Nephron (organoid): ENCODE measurements at regions not wholly inside any gene's neighbourhood (a gene's known extent, or its start where the extent isn't known, plus 50 kb on each side); places are given as distances from the start of the nearest gene placed in this dataset.

ENCODE experiments used
- H3K27ac Mint-ChIP-seq, 3 experiments: 2 replicates each; pipeline ENCODE4 v1.8.0; 2020; ENCODE audit warnings: mixed read lengths in 3 of 3, mild to moderate bottlenecking in 2 of 3, moderate library complexity in 1 of 3
- H3K27me3 Mint-ChIP-seq: 2 replicates; pipeline ENCODE4 v1.8.0; 2021; ENCODE audit warnings: low read depth, mild to moderate bottlenecking, moderate library complexity, mixed read lengths
- H3K36me3 Mint-ChIP-seq: 2 replicates; pipeline ENCODE4 v1.8.0; 2020; ENCODE audit warnings: low read depth, mixed read lengths
- H3K4me1 Mint-ChIP-seq: 2 replicates; pipeline ENCODE4 v1.8.0; 2020; ENCODE audit warnings: mixed read lengths
- H3K4me3 Mint-ChIP-seq, 3 experiments: 2 replicates each; pipeline ENCODE4 v1.8.0; 2020; ENCODE audit warnings: mild to moderate bottlenecking in 3 of 3, mixed read lengths in 3 of 3, moderate library complexity in 2 of 3
- H3K9me3 Mint-ChIP-seq: 2 replicates; pipeline ENCODE4 v1.8.0; 2020; ENCODE audit warnings: mixed read lengths
- CTCF ChIP-seq, 3 experiments: fragments of 200-600 bp; sonication (generic); IDR thresholded peaks; one replicate each; pipeline ENCODE4 v1.5.0; 2021; ENCODE audit warnings: antibody characterized with exemption in 3 of 3; ENCODE audit not compliant: unreplicated experiment in 3 of 3

DNA sequence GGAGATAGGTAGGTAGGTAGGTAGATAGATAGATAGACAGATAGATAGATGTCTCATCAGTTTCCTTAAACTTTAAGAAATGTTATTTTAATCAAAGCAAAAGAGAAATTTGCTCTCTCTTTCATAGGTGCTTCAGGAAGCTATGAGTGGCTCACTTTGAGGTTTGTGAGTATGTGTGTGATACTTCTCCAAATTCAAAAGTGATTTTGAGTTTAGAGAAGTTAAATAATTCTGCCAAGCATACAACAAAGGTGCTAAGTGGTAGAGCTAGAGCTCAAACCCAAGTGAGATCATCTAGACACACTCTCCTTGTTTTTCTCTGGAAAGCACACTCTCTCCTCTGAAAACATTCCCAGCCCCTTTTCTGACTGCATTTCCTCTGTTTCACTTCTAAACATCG lies 156.2 kb downstream of the EDN1 start:
- TF ChIP-seq CTCF (IDR thresholded peaks at IDR 0.05; ENCODE audit: unreplicated experiment in 3 of 3) = no peak
- H3K27ac Mint-ChIP-seq = no peak overlapping the region
- H3K4me3 Mint-ChIP-seq = no peak overlapping the region
- H3K27me3 Mint-ChIP-seq = no peaks in the 10 kb centered on the region
- H3K9me3 Mint-ChIP-seq = peaks cover 4% of the 10 kb centered on the region
- no peaks in the 10 kb centered on the region for H3K36me3 Mint-ChIP-seq
- no peaks in the 10 kb centered on the region for H3K4me1 Mint-ChIP-seq

DNA sequence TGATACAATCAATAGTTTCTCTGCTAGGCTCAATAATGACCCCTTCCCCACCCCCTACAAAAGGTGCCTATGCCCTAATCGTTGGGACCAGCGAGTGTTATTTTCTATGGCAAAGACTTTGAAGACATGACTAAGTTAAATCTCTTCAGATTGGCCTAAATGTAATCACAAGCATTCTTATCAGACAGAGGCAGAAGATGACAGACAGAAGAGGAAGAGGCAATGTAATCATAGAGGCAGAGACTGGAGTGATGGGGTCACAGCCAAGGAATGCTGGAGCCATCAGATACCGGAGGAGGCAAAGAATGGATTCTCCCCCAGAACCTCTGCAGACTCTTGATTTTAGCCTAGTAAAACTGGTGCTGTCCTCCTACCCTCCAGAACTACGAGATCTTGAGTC lies 159.3 kb downstream of the EDN1 start:
- Mint-ChIP-seq H3K9me3 (peaks cover 17% of the 10 kb centered on the region), H3K27ac (no peak overlapping the region), H3K36me3 (peaks cover 3% of the 10 kb centered on the region), H3K4me3 (no peak overlapping the region), H3K27me3 (no peaks in the 10 kb centered on the region), H3K4me1 (no peaks in the 10 kb centered on the region)
- no peak for TF ChIP-seq CTCF (IDR thresholded peaks at IDR 0.05; ENCODE audit: unreplicated experiment in 3 of 3)

DNA sequence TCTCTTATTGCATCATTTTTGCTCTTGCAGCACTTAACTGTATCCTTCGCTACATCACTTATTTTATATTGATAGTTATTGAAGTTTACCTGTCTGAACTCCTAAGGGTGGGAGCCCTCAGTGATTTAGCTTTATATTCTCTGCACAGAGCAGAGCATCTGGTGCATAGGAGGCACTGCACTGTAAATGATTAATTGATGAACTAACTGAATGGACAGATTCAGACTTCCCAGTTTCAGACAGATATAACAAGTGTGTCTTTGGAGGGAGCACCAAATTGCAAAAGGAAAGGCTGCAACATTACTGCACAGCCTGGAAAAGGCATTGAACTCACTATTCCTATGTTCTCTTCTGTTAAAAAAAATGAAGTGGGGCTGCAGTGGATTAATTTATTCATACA lies 160.3 kb downstream of the EDN1 start:
- Mint-ChIP-seq H3K4me3 (no peak overlapping the region), H3K36me3 (peaks cover 3% of the 10 kb centered on the region), H3K27ac (no peak overlapping the region), H3K9me3 (peaks cover 20% of the 10 kb centered on the region), H3K27me3 (no peaks in the 10 kb centered on the region), H3K4me1 (no peaks in the 10 kb centered on the region)
- TF ChIP-seq CTCF (IDR thresholded peaks at IDR 0.05; ENCODE audit: unreplicated experiment in 3 of 3) = no peak

- no peak overlapping the region for H3K27ac Mint-ChIP-seq
- H3K4me3 Mint-ChIP-seq = no peak overlapping the region
- peaks cover 19% of the 10 kb centered on the region for H3K9me3 Mint-ChIP-seq
- TF ChIP-seq CTCF (IDR thresholded peaks at IDR 0.05; ENCODE audit: unreplicated experiment in 3 of 3) = no peak
- peaks cover 3% of the 10 kb centered on the region for H3K36me3 Mint-ChIP-seq
- peaks cover 5% of the 10 kb centered on the region for H3K27me3 Mint-ChIP-seq
- no peaks in the 10 kb centered on the region for H3K4me1 Mint-ChIP-seq
Observed at GRCh38 chr6:12456343-12456742, 166.2 kb downstream of the EDN1 start.

DNA sequence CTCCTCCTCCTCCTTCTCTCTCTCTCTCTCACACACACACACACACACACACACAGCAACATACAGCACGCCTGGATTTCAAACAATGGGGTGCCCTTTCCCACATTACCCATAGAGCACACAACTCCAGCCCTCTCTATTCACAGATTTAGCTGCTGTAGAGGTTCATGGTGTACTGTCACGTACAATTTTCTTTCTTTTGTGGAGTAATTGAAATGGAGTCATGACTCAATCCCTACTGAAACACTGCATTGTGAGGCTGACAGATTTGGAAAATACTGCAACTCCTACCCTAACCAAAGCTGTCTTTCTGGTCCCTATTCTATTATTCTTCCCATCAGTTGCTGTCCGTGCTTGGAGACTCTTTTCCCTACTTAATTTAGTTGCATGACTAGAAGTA lies 166.9 kb downstream of the EDN1 start:
- Mint-ChIP-seq H3K27me3 (peaks cover 5% of the 10 kb centered on the region), H3K36me3 (peaks cover 3% of the 10 kb centered on the region), H3K4me3 (no peak overlapping the region), H3K4me1 (no peaks in the 10 kb centered on the region), H3K9me3 (peaks cover 13% of the 10 kb centered on the region), H3K27ac (no peak overlapping the region)
- no peak for TF ChIP-seq CTCF (IDR thresholded peaks at IDR 0.05; ENCODE audit: unreplicated experiment in 3 of 3)

DNA sequence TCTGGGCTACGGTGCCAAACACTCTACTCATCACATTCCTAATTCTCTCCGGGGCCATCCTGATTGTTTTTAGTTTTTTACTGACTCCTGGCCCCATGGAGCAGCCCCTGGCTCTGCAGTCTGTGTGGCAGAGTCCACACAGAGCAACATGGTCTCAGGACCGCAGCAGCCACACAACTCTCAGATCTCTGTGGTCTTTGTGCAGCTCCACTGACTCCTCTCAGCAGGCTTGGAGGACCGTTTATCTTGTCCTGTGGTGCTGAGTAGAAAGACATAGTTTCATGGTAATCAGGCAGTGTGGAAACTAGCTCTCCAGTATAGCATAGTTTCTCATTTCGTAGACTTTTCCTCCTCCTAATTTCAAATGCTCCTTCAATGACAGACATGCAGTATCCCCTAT lies 168.4 kb downstream of the EDN1 start:
- Mint-ChIP-seq H3K9me3 (peaks cover 8% of the 10 kb centered on the region), H3K4me3 (no peak overlapping the region), H3K4me1 (no peaks in the 10 kb centered on the region), H3K27ac (no peak overlapping the region), H3K36me3 (peaks cover 2% of the 10 kb centered on the region), H3K27me3 (peaks cover 5% of the 10 kb centered on the region)
- no peak for TF ChIP-seq CTCF (IDR thresholded peaks at IDR 0.05; ENCODE audit: unreplicated experiment in 3 of 3)
